HepG2 (cell line): ENCODE measurements at regions not wholly inside any gene's neighbourhood (a gene's known extent, or its start where the extent isn't known, plus 50 kb on each side); places are given as distances from the start of the nearest gene placed in this dataset.

ENCODE experiments used
- ATAC-seq: fragments of 200-7000 bp; cut with Tn5 transposase; 3 replicates; pipeline ENCODE4 v1.9.1; 2020; ENCODE audit warnings: mild to moderate bottlenecking, moderate library complexity
- BruUV-seq: library from RNA; stranded (reverse); fragments of 400-500 nt; replicated peaks from 2 replicates; lab custom pipeline; 2021; lab: Mats Ljungman, UMichigan
- CTCF ChIA-PET: fragments of 300-600 bp; formaldehyde crosslinking; extraction: SDS; loops from one replicate; lab custom pipeline; 2021; ENCODE audit warnings: low total read pairs, inconsistent platforms, low intra/inter-chr PET ratio; lab: Yijun Ruan, JAX
- POLR2A ChIA-PET: fragments of 350-600 bp; sonication (Branson Sonifier 250); formaldehyde crosslinking; loops from one replicate; lab custom pipeline; 2020; ENCODE audit warnings: antibody characterized with exemption, inconsistent platforms; lab: Yijun Ruan, JAX
- DNase-seq: peaks from one replicate; pipeline ENCODE4 v3.0.0-alpha.2; 2015; ENCODE audit warnings: low spot score
- FAIRE-seq: peaks from 3 replicates; lab custom pipeline; 2011; peaks lifted over from hg19 to GRCh38; lab: Jason Lieb, UNC
- H2AFZ ChIP-seq: one replicate; pipeline ENCODE4 v1.6.1; 2011; ENCODE audit warnings: low read length, inconsistent platforms
- H3K27ac ChIP-seq: fragments of 300-600 bp; 3 replicates; pipeline ENCODE4 v1.8.0; 2011; ENCODE audit warnings: mixed run types, mild to moderate bottlenecking, mixed read lengths, low read length, inconsistent platforms; ENCODE audit not compliant: insufficient read depth; ENCODE audit errors: extremely low read length
- H3K27me3 ChIP-seq, 2 experiments: fragments of 200-600 bp in 1 of 2; 2 replicates in 1 of 2; 3 replicates in 1 of 2; pipeline versions ENCODE4 v1.6.0 to v1.8.0; 2011; ENCODE audit warnings: low read length in 2 of 2, mild to moderate bottlenecking in 2 of 2, moderate library complexity in 2 of 2, inconsistent platforms in 1 of 2; ENCODE audit not compliant: insufficient read depth in 2 of 2, control insufficient read depth in 1 of 2
- H3K36me3 ChIP-seq, 2 experiments: fragments of 200-600 bp in 1 of 2; replicated peaks in 1 of 2; 2 replicates in 1 of 2; 3 replicates in 1 of 2; pipeline versions ENCODE4 v1.5.1 to v1.8.0; 2011; ENCODE audit warnings: low read length in 2 of 2, inconsistent platforms in 1 of 2; ENCODE audit not compliant: insufficient read depth in 2 of 2, control insufficient read depth in 1 of 2
- H3K4me1 ChIP-seq: 2 replicates; pipeline ENCODE4 v1.5.1; 2012; ENCODE audit warnings: low read length, inconsistent platforms; ENCODE audit not compliant: insufficient read depth
- H3K4me2 ChIP-seq: 2 replicates; pipeline ENCODE4 v1.6.0; 2011; ENCODE audit warnings: low read depth, low read length, inconsistent platforms
- H3K4me3 ChIP-seq, 3 experiments: fragments of 200-600 bp in 1 of 3; sonication (generic), shearing (Covaris generic) in 1 of 3; replicated peaks in 1 of 3; 2 replicates each; pipeline ENCODE4 v1.5.1; 2011 to 2016; ENCODE audit warnings: low read length in 3 of 3, inconsistent platforms in 2 of 3, low read depth in 2 of 3, mild to moderate bottlenecking in 2 of 3, control low read depth in 1 of 3, mixed read lengths in 1 of 3; ENCODE audit not compliant: insufficient read depth in 1 of 3
- H3K79me2 ChIP-seq: one replicate; pipeline ENCODE4 v1.6.1; 2011; ENCODE audit warnings: low read length, inconsistent platforms; ENCODE audit not compliant: insufficient read depth
- H3K9ac ChIP-seq: 2 replicates; pipeline ENCODE4 v1.6.0; 2011; ENCODE audit warnings: mild to moderate bottlenecking, low read depth, low read length, inconsistent platforms; ENCODE audit not compliant: insufficient read depth
- H3K9me3 ChIP-seq: 2 replicates; pipeline ENCODE4 v1.5.1; 2012; ENCODE audit warnings: mild to moderate bottlenecking, low read length
- H4K20me1 ChIP-seq: 2 replicates; pipeline ENCODE4 v1.6.0; 2011; ENCODE audit warnings: inconsistent platforms, mild to moderate bottlenecking, low read length, moderate library complexity; ENCODE audit not compliant: insufficient read depth
- HNF1A ChIP-seq, 2 experiments: sonication (generic) in 1 of 2; formaldehyde crosslinking in 1 of 2; IDR thresholded peaks; 2 replicates each; pipeline versions ENCODE4 v1.4.0 to v1.6.1; 2016 to 2020; ENCODE audit warnings: borderline replicate concordance in 1 of 2, low read depth in 1 of 2, mild to moderate bottlenecking in 1 of 2, missing genetic modification reagents in 1 of 2
- MEIS2 ChIP-seq: sonication (generic); formaldehyde crosslinking; IDR thresholded peaks from 2 replicates; pipeline ENCODE4 v1.9.0; 2021; ENCODE audit warnings: mild to moderate bottlenecking, missing genetic modification reagents
- SAFB2 ChIP-seq: sonication (generic); formaldehyde crosslinking; IDR thresholded peaks from 2 replicates; pipeline ENCODE4 v1.5.1; 2020; ENCODE audit warnings: missing genetic modification reagents, low read depth, mild to moderate bottlenecking, borderline replicate concordance
- ZNF230 ChIP-seq: sonication (generic); formaldehyde crosslinking; IDR thresholded peaks from 2 replicates; pipeline ENCODE4 v1.4.0; 2020; ENCODE audit warnings: mild to moderate bottlenecking, missing genetic modification reagents
- ZNF569 ChIP-seq: sonication (generic); formaldehyde crosslinking; IDR thresholded peaks from 2 replicates; pipeline ENCODE4 v1.5.0; 2020; ENCODE audit warnings: mild to moderate bottlenecking, missing genetic modification reagents, moderate library complexity, borderline replicate concordance
- ZSCAN12 ChIP-seq: sonication (generic); formaldehyde crosslinking; IDR thresholded peaks from 2 replicates; pipeline ENCODE4 v1.9.0; 2021; ENCODE audit warnings: mild to moderate bottlenecking, missing genetic modification reagents
- WGBS: methylation state at CpG from one replicate; pipeline ENCODE4 v1.1.6; 2017; ENCODE audit warnings: low lambda C conversion rate; 5-methylcytosine and 5-hydroxymethylcytosine counted together
- in situ Hi-C: cut with HindIII; loops from 2 replicates; pipeline ENCODE4 v1.10.0; 2017; ENCODE audit warnings: low pct_unique_long_range_greater_than_20kb; ENCODE audit not compliant: extremely low pct_ligation_motif_present
- intact Hi-C: fragments of 100-400 bp; cut with micrococcal nuclease; formaldehyde crosslinking; loops from one replicate; pipeline ENCODE4 v1.10.0; 2022; ENCODE audit not compliant: unreplicated experiment

- TF ChIP-seq ZNF230 (CRISPR knock-in tag) (no peak), ZSCAN12 (CRISPR knock-in tag) (no peak), MEIS2 (no peak), SAFB2 (no peak), HNF1A (IDR thresholded peaks at IDR 0.05; ENCODE audit: low read depth) (no peak), HNF1A (CRISPR knock-in tag; IDR thresholded peaks at IDR 0.05; ENCODE audit: borderline replicate concordance) (no peak)
- TF ChIP-seq, all 625 proteins: peak for 0
Measured at GRCh38 chr11:28632338-28632737, 524.1 kb downstream of the METTL15 start (continued).

- no TSS peak for BruUV-seq
- H3K27me3 ChIP-seq: no peaks in the 10 kb centered on the region; a peak in 1 of 5 replicates
- no peak for ATAC-seq
- WGBS: 0% methylated on average over 1 of the region's 1 CpG
- no peaks in the 10 kb centered on the region for H3K9me3 ChIP-seq
- no peak overlapping the region for H3K4me3 ChIP-seq
- intact Hi-C loops: no loop called here
- H2AFZ ChIP-seq: no peak overlapping the region
- no peak for FAIRE-seq
- no peak overlapping the region for H3K27ac ChIP-seq
- no peak for TF ChIP-seq ZNF569 (CRISPR knock-in tag)
- no peaks in the 10 kb centered on the region for H3K4me1 ChIP-seq
- H3K79me2 ChIP-seq: no peaks in the 10 kb centered on the region
- in situ Hi-C loops: no loop called here
- POLR2A ChIA-PET: no interaction called here
- H3K9ac ChIP-seq: no peak overlapping the region
- no peak for DNase-seq
- no peaks in the 10 kb centered on the region for H4K20me1 ChIP-seq
- H3K36me3 ChIP-seq: no peaks in the 10 kb centered on the region
- H3K4me2 ChIP-seq: no peak overlapping the region
- CTCF ChIA-PET: no interaction called here
Measured at GRCh38 chr11:28631148-28631547, 523.0 kb downstream of the METTL15 start.
